ENCODE measurements at regions not wholly inside any gene's neighbourhood (a gene's known extent, or its start where the extent isn't known, plus 50 kb on each side); places are given as distances from the start of the nearest gene placed in this dataset.

GRCh38 chr3:150331978-150332568, 76.0 kb upstream of the TSC22D2 start:
- no peak for TF ChIP-seq POLR2A (IDR thresholded peaks at IDR 0.05)
- TF ChIP-seq, protein P1, sequence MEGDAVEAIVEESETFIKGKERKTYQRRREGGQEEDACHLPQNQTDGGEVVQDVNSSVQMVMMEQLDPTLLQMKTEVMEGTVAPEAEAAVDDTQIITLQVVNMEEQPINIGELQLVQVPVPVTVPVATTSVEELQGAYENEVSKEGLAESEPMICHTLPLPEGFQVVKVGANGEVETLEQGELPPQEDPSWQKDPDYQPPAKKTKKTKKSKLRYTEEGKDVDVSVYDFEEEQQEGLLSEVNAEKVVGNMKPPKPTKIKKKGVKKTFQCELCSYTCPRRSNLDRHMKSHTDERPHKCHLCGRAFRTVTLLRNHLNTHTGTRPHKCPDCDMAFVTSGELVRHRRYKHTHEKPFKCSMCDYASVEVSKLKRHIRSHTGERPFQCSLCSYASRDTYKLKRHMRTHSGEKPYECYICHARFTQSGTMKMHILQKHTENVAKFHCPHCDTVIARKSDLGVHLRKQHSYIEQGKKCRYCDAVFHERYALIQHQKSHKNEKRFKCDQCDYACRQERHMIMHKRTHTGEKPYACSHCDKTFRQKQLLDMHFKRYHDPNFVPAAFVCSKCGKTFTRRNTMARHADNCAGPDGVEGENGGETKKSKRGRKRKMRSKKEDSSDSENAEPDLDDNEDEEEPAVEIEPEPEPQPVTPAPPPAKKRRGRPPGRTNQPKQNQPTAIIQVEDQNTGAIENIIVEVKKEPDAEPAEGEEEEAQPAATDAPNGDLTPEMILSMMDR (IDR thresholded peaks at IDR 0.05): no peak
